ENCODE measurements at regions not wholly inside any gene's neighbourhood (a gene's known extent, or its start where the extent isn't known, plus 50 kb on each side); places are given as distances from the start of the nearest gene placed in this dataset.

DNA sequence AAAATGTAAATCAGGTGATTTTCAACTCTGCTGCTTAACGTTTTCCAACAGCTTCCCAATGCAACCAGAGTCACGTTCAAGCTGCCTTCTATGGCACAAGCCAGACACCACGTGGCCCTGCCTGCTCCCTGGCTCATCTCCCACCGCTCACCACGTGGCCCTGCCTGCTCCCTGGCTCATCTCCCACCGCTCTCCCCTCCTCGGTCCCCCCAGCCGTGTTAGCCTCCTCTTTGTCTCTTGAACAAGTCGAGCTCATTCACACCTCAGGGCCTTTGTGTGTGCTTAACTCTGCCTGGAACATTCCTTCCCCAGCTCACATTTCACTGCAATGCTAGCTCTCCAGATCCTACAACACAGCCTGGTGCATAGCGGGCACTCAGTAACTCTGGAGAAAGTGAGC lies 307.6 kb downstream of the CTTN start:
- TF ChIP-seq, protein P1, sequence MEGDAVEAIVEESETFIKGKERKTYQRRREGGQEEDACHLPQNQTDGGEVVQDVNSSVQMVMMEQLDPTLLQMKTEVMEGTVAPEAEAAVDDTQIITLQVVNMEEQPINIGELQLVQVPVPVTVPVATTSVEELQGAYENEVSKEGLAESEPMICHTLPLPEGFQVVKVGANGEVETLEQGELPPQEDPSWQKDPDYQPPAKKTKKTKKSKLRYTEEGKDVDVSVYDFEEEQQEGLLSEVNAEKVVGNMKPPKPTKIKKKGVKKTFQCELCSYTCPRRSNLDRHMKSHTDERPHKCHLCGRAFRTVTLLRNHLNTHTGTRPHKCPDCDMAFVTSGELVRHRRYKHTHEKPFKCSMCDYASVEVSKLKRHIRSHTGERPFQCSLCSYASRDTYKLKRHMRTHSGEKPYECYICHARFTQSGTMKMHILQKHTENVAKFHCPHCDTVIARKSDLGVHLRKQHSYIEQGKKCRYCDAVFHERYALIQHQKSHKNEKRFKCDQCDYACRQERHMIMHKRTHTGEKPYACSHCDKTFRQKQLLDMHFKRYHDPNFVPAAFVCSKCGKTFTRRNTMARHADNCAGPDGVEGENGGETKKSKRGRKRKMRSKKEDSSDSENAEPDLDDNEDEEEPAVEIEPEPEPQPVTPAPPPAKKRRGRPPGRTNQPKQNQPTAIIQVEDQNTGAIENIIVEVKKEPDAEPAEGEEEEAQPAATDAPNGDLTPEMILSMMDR (IDR thresholded peaks at IDR 0.05) = no peak
- TF ChIP-seq GATA2 (CRISPR knock-in tag; IDR thresholded peaks at IDR 0.05) = no peak
- no peak for TF ChIP-seq RAD21 (IDR thresholded peaks at IDR 0.05; ENCODE audit: low read length)
- TF ChIP-seq, protein P2, sequence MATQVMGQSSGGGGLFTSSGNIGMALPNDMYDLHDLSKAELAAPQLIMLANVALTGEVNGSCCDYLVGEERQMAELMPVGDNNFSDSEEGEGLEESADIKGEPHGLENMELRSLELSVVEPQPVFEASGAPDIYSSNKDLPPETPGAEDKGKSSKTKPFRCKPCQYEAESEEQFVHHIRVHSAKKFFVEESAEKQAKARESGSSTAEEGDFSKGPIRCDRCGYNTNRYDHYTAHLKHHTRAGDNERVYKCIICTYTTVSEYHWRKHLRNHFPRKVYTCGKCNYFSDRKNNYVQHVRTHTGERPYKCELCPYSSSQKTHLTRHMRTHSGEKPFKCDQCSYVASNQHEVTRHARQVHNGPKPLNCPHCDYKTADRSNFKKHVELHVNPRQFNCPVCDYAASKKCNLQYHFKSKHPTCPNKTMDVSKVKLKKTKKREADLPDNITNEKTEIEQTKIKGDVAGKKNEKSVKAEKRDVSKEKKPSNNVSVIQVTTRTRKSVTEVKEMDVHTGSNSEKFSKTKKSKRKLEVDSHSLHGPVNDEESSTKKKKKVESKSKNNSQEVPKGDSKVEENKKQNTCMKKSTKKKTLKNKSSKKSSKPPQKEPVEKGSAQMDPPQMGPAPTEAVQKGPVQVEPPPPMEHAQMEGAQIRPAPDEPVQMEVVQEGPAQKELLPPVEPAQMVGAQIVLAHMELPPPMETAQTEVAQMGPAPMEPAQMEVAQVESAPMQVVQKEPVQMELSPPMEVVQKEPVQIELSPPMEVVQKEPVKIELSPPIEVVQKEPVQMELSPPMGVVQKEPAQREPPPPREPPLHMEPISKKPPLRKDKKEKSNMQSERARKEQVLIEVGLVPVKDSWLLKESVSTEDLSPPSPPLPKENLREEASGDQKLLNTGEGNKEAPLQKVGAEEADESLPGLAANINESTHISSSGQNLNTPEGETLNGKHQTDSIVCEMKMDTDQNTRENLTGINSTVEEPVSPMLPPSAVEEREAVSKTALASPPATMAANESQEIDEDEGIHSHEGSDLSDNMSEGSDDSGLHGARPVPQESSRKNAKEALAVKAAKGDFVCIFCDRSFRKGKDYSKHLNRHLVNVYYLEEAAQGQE (IDR thresholded peaks at IDR 0.05; ENCODE audit: low read depth, low read length) = no peak
- TF ChIP-seq FOXM1 (IDR thresholded peaks at IDR 0.05; ENCODE audit: low read depth) = no peak
- TF ChIP-seq TAF1 (IDR thresholded peaks at IDR 0.05; ENCODE audit: borderline replicate concordance, low read depth, low read length) = no peak
- TF ChIP-seq MXI1 (IDR thresholded peaks at IDR 0.05; ENCODE audit: low read depth, low read length) = no peak
- TF ChIP-seq, protein P3, sequence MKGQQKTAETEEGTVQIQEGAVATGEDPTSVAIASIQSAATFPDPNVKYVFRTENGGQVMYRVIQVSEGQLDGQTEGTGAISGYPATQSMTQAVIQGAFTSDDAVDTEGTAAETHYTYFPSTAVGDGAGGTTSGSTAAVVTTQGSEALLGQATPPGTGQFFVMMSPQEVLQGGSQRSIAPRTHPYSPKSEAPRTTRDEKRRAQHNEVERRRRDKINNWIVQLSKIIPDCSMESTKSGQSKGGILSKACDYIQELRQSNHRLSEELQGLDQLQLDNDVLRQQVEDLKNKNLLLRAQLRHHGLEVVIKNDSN (IDR thresholded peaks at IDR 0.05; ENCODE audit: borderline replicate concordance, low read depth) = no peak
- no peak for TF ChIP-seq YY1 (IDR thresholded peaks at IDR 0.05; ENCODE audit: low read depth)
- no peak for TF ChIP-seq EP300 (IDR thresholded peaks at IDR 0.05; ENCODE audit: borderline replicate concordance in 1 of 2, low read depth in 1 of 2, low read length in 1 of 2)
- no peak for TF ChIP-seq POLR2AphosphoS5 (IDR thresholded peaks at IDR 0.05; ENCODE audit: low read depth, low read length)
- TF ChIP-seq GABPA (IDR thresholded peaks at IDR 0.05; ENCODE audit: low read depth) = no peak
- TF ChIP-seq CHD2 (IDR thresholded peaks at IDR 0.05; ENCODE audit: low read length, partially characterized antibody) = no peak
- TF ChIP-seq, protein P4, sequence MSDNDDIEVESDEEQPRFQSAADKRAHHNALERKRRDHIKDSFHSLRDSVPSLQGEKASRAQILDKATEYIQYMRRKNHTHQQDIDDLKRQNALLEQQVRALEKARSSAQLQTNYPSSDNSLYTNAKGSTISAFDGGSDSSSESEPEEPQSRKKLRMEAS (IDR thresholded peaks at IDR 0.05; ENCODE audit: low read depth) = no peak

Data from SK-N-SH (cell line).